SK-N-SH treated with all-trans-retinoic acid at 6 μM for 48 hours (cell line): ENCODE measurements at regions not wholly inside any gene's neighbourhood (a gene's known extent, or its start where the extent isn't known, plus 50 kb on each side); places are given as distances from the start of the nearest gene placed in this dataset.
"Not testable (repeated sequence)": the region's sequence is repeated elsewhere in the genome, so short reads cannot be mapped to it uniquely, and the experiment has no call there.

Experiments
- ATAC-seq: fragments of 200-7000 bp; cut with Tn5 transposase; 3 replicates; pipeline ENCODE4 v1.9.1; 2020; ENCODE audit warnings: mild to moderate bottlenecking, moderate library complexity
- ARNTL ChIP-seq: fragments of 450-650 bp; formaldehyde crosslinking; IDR thresholded peaks from 2 replicates; pipeline ENCODE4 v1.5.0; 2020; ENCODE audit warnings: low read depth, mild to moderate bottlenecking, moderate library complexity, borderline replicate concordance
- BACH2 ChIP-seq: fragments of 250-450 bp; sonication (Bioruptor Pico); IDR thresholded peaks from 2 replicates; pipeline ENCODE4 v1.9.0; 2021; ENCODE audit warnings: mild to moderate bottlenecking, borderline replicate concordance
- CREB5 ChIP-seq: fragments of 250-450 bp; sonication (Bioruptor Pico); IDR thresholded peaks from 2 replicates; pipeline ENCODE4 v1.5.1; 2020; ENCODE audit warnings: low read depth, mild to moderate bottlenecking, moderate library complexity
- CSDC2 ChIP-seq: fragments of 250-450 bp; sonication (Bioruptor Pico); IDR thresholded peaks from 2 replicates; pipeline ENCODE4 v1.5.0; 2020; ENCODE audit warnings: mild to moderate bottlenecking, moderate library complexity
- ESRRG ChIP-seq: fragments of 250-450 bp; sonication (Bioruptor Pico); IDR thresholded peaks from 2 replicates; pipeline ENCODE4 v1.6.1; 2021; ENCODE audit warnings: mild to moderate bottlenecking
- GLIS3 ChIP-seq: fragments of 250-450 bp; sonication (Bioruptor Pico); IDR thresholded peaks from 2 replicates; pipeline ENCODE4 v1.5.0; 2020; ENCODE audit warnings: mild to moderate bottlenecking, moderate library complexity
- OSR1 ChIP-seq: fragments of 250-450 bp; sonication (Bioruptor Pico); IDR thresholded peaks from 2 replicates; pipeline ENCODE4 v1.8.0; 2022; ENCODE audit warnings: moderate library complexity, mild to moderate bottlenecking, inconsistent platforms
- PATZ1 ChIP-seq: fragments of 250-450 bp; sonication (Bioruptor Pico); IDR thresholded peaks from 2 replicates; pipeline ENCODE4 v1.8.0; 2020; ENCODE audit warnings: mild to moderate bottlenecking, moderate library complexity, borderline replicate concordance
- POU6F1 ChIP-seq: fragments of 250-450 bp; sonication (Bioruptor Pico); IDR thresholded peaks from 2 replicates; pipeline ENCODE4 v1.8.0; 2021; ENCODE audit warnings: low read depth, mild to moderate bottlenecking, moderate library complexity, borderline replicate concordance
- RARB ChIP-seq: fragments of 250-450 bp; sonication (Bioruptor Pico); IDR thresholded peaks from 2 replicates; pipeline ENCODE4 v1.8.0; 2021; ENCODE audit warnings: mild to moderate bottlenecking, moderate library complexity
- SNAI2 ChIP-seq: fragments of 250-450 bp; sonication (Bioruptor Pico); IDR thresholded peaks from 2 replicates; pipeline ENCODE4 v1.5.0; 2020; ENCODE audit warnings: mild to moderate bottlenecking, moderate library complexity
- TCF4 ChIP-seq: fragments of 250-450 bp; sonication (Bioruptor Pico); IDR thresholded peaks from 2 replicates; pipeline ENCODE4 v1.8.0; 2021; ENCODE audit warnings: mild to moderate bottlenecking, moderate library complexity, borderline replicate concordance
- TOX ChIP-seq: fragments of 250-450 bp; sonication (Bioruptor Pico); IDR thresholded peaks from 2 replicates; pipeline ENCODE4 v1.8.0; 2021; ENCODE audit warnings: mild to moderate bottlenecking, moderate library complexity, borderline replicate concordance
- TSHZ2 ChIP-seq: fragments of 250-450 bp; sonication (Bioruptor Pico); IDR thresholded peaks from 2 replicates; pipeline ENCODE4 v1.5.0; 2020; ENCODE audit warnings: mild to moderate bottlenecking, moderate library complexity
- ZC3H10 ChIP-seq: fragments of 250-450 bp; sonication (Bioruptor Pico); IDR thresholded peaks from 2 replicates; pipeline ENCODE4 v1.5.1; 2021; ENCODE audit warnings: mild to moderate bottlenecking, moderate library complexity
- ZFP3 ChIP-seq: fragments of 250-450 bp; sonication (Bioruptor Pico); IDR thresholded peaks from 2 replicates; pipeline ENCODE4 v1.5.0; 2020; ENCODE audit warnings: mild to moderate bottlenecking, moderate library complexity
- ZFP30 ChIP-seq: fragments of 450-650 bp; formaldehyde crosslinking; IDR thresholded peaks from 2 replicates; pipeline ENCODE4 v1.5.0; 2022; ENCODE audit warnings: mild to moderate bottlenecking, moderate library complexity
- ZNF565 ChIP-seq: fragments of 450-650 bp; formaldehyde crosslinking; conservative IDR thresholded peaks from 2 replicates; pipeline ENCODE4 v1.5.0; 2020; ENCODE audit warnings: low read depth, mild to moderate bottlenecking, moderate library complexity
- ZNF70 ChIP-seq: fragments of 450-650 bp; formaldehyde crosslinking; IDR thresholded peaks from 2 replicates; pipeline ENCODE4 v1.5.0; 2020; ENCODE audit warnings: mild to moderate bottlenecking, moderate library complexity

GRCh38 chr2:65969161-65969560 is 465.8 kb upstream of the MEIS1 start (continued):
- no peak for TF ChIP-seq PATZ1 (CRISPR knock-in tag)

- ATAC-seq = not testable (repeated sequence)
Observed at GRCh38 chr2:65963303-65963702, 471.6 kb upstream of the MEIS1 start.

GRCh38 chr2:65960953-65961352 is 474.0 kb upstream of the MEIS1 start:
- ATAC-seq = no peak

GRCh38 chr2:65957886-65958285 is 477.0 kb upstream of the MEIS1 start:
- no peak for ATAC-seq
- TF ChIP-seq CSDC2 (CRISPR knock-in tag) = no peak
- no peak for TF ChIP-seq CREB5 (CRISPR knock-in tag)
- TF ChIP-seq TSHZ2 = no peak
- no peak for TF ChIP-seq BACH2 (CRISPR knock-in tag)
- no peak for TF ChIP-seq POU6F1 (CRISPR knock-in tag)
- no peak for TF ChIP-seq ESRRG
- TF ChIP-seq PATZ1 (CRISPR knock-in tag) = no peak
- TF ChIP-seq ZFP3 (CRISPR knock-in tag) = no peak
- TF ChIP-seq ARNTL = no peak
- no peak for TF ChIP-seq ZNF565 (CRISPR knock-in tag)
- no peak for TF ChIP-seq ZFP30 (CRISPR knock-in tag)
- no peak for TF ChIP-seq OSR1 (CRISPR knock-in tag)
- TF ChIP-seq TCF4 = no peak
- TF ChIP-seq ZNF70 (CRISPR knock-in tag) = no peak
- TF ChIP-seq SNAI2 (CRISPR knock-in tag) = no peak
- TF ChIP-seq TOX (CRISPR knock-in tag) = no peak
- no peak for TF ChIP-seq GLIS3 (CRISPR knock-in tag)

More at GRCh38 chr2:65960953-65961352, 474.0 kb upstream of the MEIS1 start:
- TF ChIP-seq CREB5 (CRISPR knock-in tag) = no peak
- TF ChIP-seq ZC3H10 (CRISPR knock-in tag) = no peak
- TF ChIP-seq BACH2 (CRISPR knock-in tag) = no peak
- TF ChIP-seq ESRRG = no peak
- no peak for TF ChIP-seq TCF4
- TF ChIP-seq RARB (CRISPR knock-in tag) = no peak
